Smooth muscle cell (in vitro differentiated cells): ENCODE measurements at regions not wholly inside any gene's neighbourhood (a gene's known extent, or its start where the extent isn't known, plus 50 kb on each side); places are given as distances from the start of the nearest gene placed in this dataset.

Source experiments
- DNase-seq: peaks from one replicate; lab custom pipeline; 2025; ENCODE audit not compliant: unreplicated experiment; lab: John Stamatoyannopoulos, UW
- H2AFZ ChIP-seq: fragments of 200-600 bp; sonication (generic); 2 replicates; pipeline ENCODE4 v1.6.0; 2016; ENCODE audit warnings: antibody characterized with exemption, low read depth, mild to moderate bottlenecking
- H3F3A ChIP-seq: fragments of 200-600 bp; sonication (generic); 2 replicates; pipeline ENCODE4 v1.6.0; 2017; ENCODE audit warnings: antibody characterized with exemption, low read depth
- H3K27ac ChIP-seq: fragments of 200-600 bp; sonication (generic); 2 replicates; pipeline ENCODE4 v1.5.1; 2016; ENCODE audit warnings: low read depth, mild to moderate bottlenecking
- H3K27me3 ChIP-seq: fragments of 200-600 bp; sonication (generic); 2 replicates; pipeline ENCODE4 v1.6.1; 2016; ENCODE audit warnings: low read depth, mild to moderate bottlenecking
- H3K36me3 ChIP-seq: fragments of 200-600 bp; sonication (generic); 2 replicates; pipeline ENCODE4 v1.5.1; 2016; ENCODE audit warnings: low read depth
- H3K4me1 ChIP-seq: fragments of 200-600 bp; sonication (generic); 2 replicates; pipeline ENCODE4 v1.5.1; 2016; ENCODE audit warnings: low read depth
- H3K4me2 ChIP-seq: fragments of 200-600 bp; sonication (generic); 2 replicates; pipeline ENCODE4 v1.6.0; 2016; ENCODE audit warnings: mild to moderate bottlenecking
- H3K4me3 ChIP-seq: fragments of 200-600 bp; sonication (generic); 2 replicates; pipeline ENCODE4 v1.5.1; 2016; ENCODE audit warnings: mild to moderate bottlenecking
- H3K79me2 ChIP-seq: fragments of 200-600 bp; sonication (generic); 2 replicates; pipeline ENCODE4 v1.6.0; 2016; ENCODE audit warnings: low read depth, mild to moderate bottlenecking
- H3K9ac ChIP-seq: fragments of 200-600 bp; sonication (generic); 2 replicates; pipeline ENCODE4 v1.6.0; 2016; ENCODE audit warnings: low read depth
- H3K9me3 ChIP-seq: fragments of 200-600 bp; sonication (generic); replicated peaks from 2 replicates; pipeline ENCODE4 v1.5.1; 2016; ENCODE audit warnings: low read depth
- H4K20me1 ChIP-seq: fragments of 200-600 bp; sonication (generic); 2 replicates; pipeline ENCODE4 v1.6.0; 2016; ENCODE audit warnings: low read depth
- CTCF ChIP-seq: fragments of 200-600 bp; sonication (generic); IDR thresholded peaks from 2 replicates; pipeline ENCODE4 v1.5.1; 2017; ENCODE audit warnings: borderline replicate concordance, mild to moderate bottlenecking, antibody characterized with exemption; ENCODE audit not compliant: insufficient read depth, poor library complexity, severe bottlenecking
- WGBS: methylation state at CpG from one replicate; pipeline ENCODE4 v1.1.7; 2016; ENCODE audit warnings: low lambda C conversion rate; 5-methylcytosine and 5-hydroxymethylcytosine counted together

GRCh38 chr1:30183006-30183405 is 540.4 kb downstream of the MATN1 start:
- H3K36me3 ChIP-seq, result no peaks in the 10 kb centered on the region
- no peaks in the 10 kb centered on the region for H3K4me1 ChIP-seq
- H3K4me3 ChIP-seq, result no peak overlapping the region
- H3K79me2 ChIP-seq, result no peaks in the 10 kb centered on the region
- H4K20me1 ChIP-seq, result no peaks in the 10 kb centered on the region
- no peak overlapping the region for H3K4me2 ChIP-seq
- no peak overlapping the region for H3K9ac ChIP-seq
- H3K27me3 ChIP-seq, result peaks cover 40% of the 10 kb centered on the region
- DNase-seq, result no peak
- no peaks in the 10 kb centered on the region for H3K9me3 ChIP-seq
- H3F3A ChIP-seq, result no peaks in the 10 kb centered on the region
- 81% methylated on average over 4 of the region's 4 CpGs for WGBS
- no peak overlapping the region for H2AFZ ChIP-seq
- no peak for TF ChIP-seq CTCF
- H3K27ac ChIP-seq, result no peak overlapping the region

GRCh38 chr1:30179942-30180543 is 543.3 kb downstream of the MATN1 start:
- Histone ChIP-seq H3F3A (no peaks in the 10 kb centered on the region), H3K4me3 (no peak overlapping the region), H3K27ac (no peak overlapping the region), H3K36me3 (no peaks in the 10 kb centered on the region), H3K79me2 (no peaks in the 10 kb centered on the region), H3K9ac (no peak overlapping the region), H2AFZ (no peak overlapping the region), H3K27me3 (peaks cover 41% of the 10 kb centered on the region), H3K4me1 (no peaks in the 10 kb centered on the region), H3K9me3 (no peaks in the 10 kb centered on the region), H4K20me1 (no peaks in the 10 kb centered on the region), H3K4me2 (no peak overlapping the region)
- no peak for DNase-seq
- no peak for TF ChIP-seq CTCF
- 47% methylated on average over 10 of the region's 10 CpGs for WGBS

- H3K4me3 ChIP-seq, result no peak overlapping the region
Observed at GRCh38 chr1:30176477-30176876, 546.9 kb downstream of the MATN1 start.

More at GRCh38 chr1:30176477-30176876, 546.9 kb downstream of the MATN1 start:
- Histone ChIP-seq H3F3A (no peaks in the 10 kb centered on the region), H3K27me3 (peaks cover 13% of the 10 kb centered on the region), H2AFZ (no peak overlapping the region), H3K4me1 (no peaks in the 10 kb centered on the region), H3K4me2 (no peak overlapping the region), H3K9me3 (no peaks in the 10 kb centered on the region), H3K79me2 (no peaks in the 10 kb centered on the region), H4K20me1 (no peaks in the 10 kb centered on the region), H3K27ac (no peak overlapping the region), H3K9ac (no peak overlapping the region), H3K36me3 (no peaks in the 10 kb centered on the region)
- WGBS, result 94% methylated on average over 1 of the region's 1 CpG
- no peak for DNase-seq
- TF ChIP-seq CTCF, result no peak
